Sigmoid colon (tissue), 4 donors: ENCODE measurements at regions not wholly inside any gene's neighbourhood (a gene's known extent, or its start where the extent isn't known, plus 50 kb on each side); places are given as distances from the start of the nearest gene placed in this dataset.

ENCODE experiments used
- POLR2A ChIP-seq, 2 donors: fragments of 450-650 bp; IDR thresholded peaks; one replicate each; pipeline ENCODE4 v1.6.1; 2016; ENCODE audit warnings: antibody characterized with exemption in 2 of 2, mild to moderate bottlenecking in 2 of 2, moderate library complexity in 2 of 2
- POLR2AphosphoS5 ChIP-seq, 4 donors: sonication (generic); formaldehyde crosslinking; IDR thresholded peaks; one replicate each; pipeline ENCODE4 v1.6.1; 2017; ENCODE audit warnings: antibody characterized with exemption in 4 of 4
- TF ChIP-seq, protein P1 (sequence below), 4 experiments: fragments of 450-650 bp in 3 of 4; fragments of 200-600 bp in 1 of 4; IDR thresholded peaks; one replicate each; pipeline ENCODE4 v1.5.1; 2016 to 2019; ENCODE audit warnings: antibody characterized with exemption in 4 of 4, mild to moderate bottlenecking in 3 of 4, moderate library complexity in 2 of 4

DNA sequence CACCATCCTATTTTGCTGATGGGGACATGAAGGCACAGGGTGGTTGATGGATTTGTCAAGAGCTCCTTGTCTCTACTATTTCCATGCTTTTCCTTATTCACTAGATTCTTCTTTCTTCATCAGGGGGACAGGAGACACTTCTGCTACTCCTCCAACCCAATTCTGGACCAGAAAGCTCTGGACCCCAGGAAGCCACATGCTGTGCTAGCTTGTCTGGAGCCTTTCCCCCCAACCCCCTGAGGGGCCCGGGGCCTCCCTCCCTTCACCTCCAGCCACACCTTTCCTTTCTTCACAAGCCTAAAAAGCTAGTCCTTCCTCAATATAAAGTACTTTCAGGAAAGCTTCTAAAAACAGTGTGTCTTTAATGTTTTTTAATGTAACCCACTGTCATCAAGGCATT, 75.1 kb upstream of the CAPRIN2 start:
- no peak for TF ChIP-seq POLR2AphosphoS5 (IDR thresholded peaks at IDR 0.05)
- TF ChIP-seq, protein P1, sequence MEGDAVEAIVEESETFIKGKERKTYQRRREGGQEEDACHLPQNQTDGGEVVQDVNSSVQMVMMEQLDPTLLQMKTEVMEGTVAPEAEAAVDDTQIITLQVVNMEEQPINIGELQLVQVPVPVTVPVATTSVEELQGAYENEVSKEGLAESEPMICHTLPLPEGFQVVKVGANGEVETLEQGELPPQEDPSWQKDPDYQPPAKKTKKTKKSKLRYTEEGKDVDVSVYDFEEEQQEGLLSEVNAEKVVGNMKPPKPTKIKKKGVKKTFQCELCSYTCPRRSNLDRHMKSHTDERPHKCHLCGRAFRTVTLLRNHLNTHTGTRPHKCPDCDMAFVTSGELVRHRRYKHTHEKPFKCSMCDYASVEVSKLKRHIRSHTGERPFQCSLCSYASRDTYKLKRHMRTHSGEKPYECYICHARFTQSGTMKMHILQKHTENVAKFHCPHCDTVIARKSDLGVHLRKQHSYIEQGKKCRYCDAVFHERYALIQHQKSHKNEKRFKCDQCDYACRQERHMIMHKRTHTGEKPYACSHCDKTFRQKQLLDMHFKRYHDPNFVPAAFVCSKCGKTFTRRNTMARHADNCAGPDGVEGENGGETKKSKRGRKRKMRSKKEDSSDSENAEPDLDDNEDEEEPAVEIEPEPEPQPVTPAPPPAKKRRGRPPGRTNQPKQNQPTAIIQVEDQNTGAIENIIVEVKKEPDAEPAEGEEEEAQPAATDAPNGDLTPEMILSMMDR (IDR thresholded peaks at IDR 0.05), result no peak
- TF ChIP-seq POLR2A (IDR thresholded peaks at IDR 0.05), result no peak
